Panc1 (cell line): ENCODE measurements at regions not wholly inside any gene's neighbourhood (a gene's known extent, or its start where the extent isn't known, plus 50 kb on each side); places are given as distances from the start of the nearest gene placed in this dataset.

Experiments used
- CTCF ChIP-seq: fragments of 450-650 bp; IDR thresholded peaks from 2 replicates; pipeline ENCODE4 v1.5.1; 2017; ENCODE audit warnings: mild to moderate bottlenecking
- REST ChIP-seq, 2 experiments: IDR thresholded peaks; 2 replicates each; pipeline ENCODE4 v1.6.1; 2011 to 2012; ENCODE audit warnings: low read depth in 2 of 2, control low read depth in 1 of 2, low read length in 1 of 2, mild to moderate bottlenecking in 1 of 2, moderate library complexity in 1 of 2; ENCODE audit not compliant: insufficient read depth in 1 of 2
- SIN3A ChIP-seq: IDR thresholded peaks from 2 replicates; pipeline ENCODE4 v1.6.1; 2012; ENCODE audit warnings: low read depth, mild to moderate bottlenecking, low read length, moderate library complexity, borderline replicate concordance; ENCODE audit not compliant: insufficient read depth

GRCh38 chr16:87054154-87054553 lies 263.0 kb downstream of the C16orf95 start:
- no peak for TF ChIP-seq SIN3A
- no peak for TF ChIP-seq CTCF
- no peak for TF ChIP-seq REST (IDR thresholded peaks at IDR 0.05; ENCODE audit: insufficient read depth in 1 of 2, low read depth in 2 of 2, low read length in 1 of 2)
